ENCODE measurements at regions not wholly inside any gene's neighbourhood (a gene's known extent, or its start where the extent isn't known, plus 50 kb on each side); places are given as distances from the start of the nearest gene placed in this dataset.

DNA sequence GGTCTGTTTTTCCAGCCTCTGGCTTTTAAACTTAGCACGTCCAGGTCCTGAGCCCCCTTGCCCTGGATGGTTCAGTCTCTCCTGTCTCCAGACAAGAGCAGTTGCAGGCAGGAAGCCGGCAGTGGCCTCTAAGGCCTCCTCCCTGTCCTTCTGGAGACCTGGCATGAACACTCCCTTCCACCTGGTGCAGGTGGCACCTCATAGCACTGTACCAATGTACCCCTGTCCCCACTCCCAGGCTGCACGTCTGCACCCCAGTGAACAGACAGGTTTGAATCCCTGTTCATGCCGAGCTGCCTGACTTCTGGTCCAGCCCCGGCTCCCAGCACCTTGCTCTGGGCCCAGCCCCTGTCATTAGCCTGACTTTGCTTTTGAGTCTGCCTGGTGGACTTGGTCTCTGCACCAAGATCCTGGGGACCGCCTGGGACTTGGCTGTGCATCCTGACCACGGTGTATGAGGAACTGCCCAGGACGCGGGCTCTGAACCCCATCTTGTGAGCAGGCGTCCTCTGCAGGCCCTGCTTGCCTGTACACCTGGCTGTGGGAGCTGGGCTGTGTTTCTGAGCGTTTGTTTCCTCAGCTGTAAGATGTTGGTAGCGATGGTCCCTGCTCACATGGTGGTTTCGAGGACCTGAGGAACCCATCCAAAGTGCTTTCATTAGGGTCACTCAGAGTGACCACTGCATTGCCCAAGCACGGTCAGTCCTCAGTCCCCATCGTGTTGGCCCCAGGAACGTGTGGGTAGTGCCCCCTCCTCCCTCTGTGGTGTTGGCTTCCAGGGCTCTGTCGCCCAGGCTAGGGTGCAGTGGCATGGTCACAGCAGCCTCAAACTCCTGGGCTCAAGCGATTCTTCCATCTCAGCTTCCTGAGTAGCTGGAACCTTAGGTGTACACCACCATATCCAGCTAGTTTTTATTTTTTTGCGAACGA, 75.0 kb upstream of the SHANK2 start:
- Histone ChIP-seq H2BK15ac (ENCODE audit: low read depth, low read length) (no peak overlapping the region), H4K91ac (ENCODE audit: insufficient read length, low read depth, low read length) (no peak overlapping the region), H3K56ac (ENCODE audit: insufficient read length, low read depth, low read length) (no peak overlapping the region), H3K79me2 (ENCODE audit: insufficient read depth, low read length) (no peaks in the 10 kb centered on the region), H3K23me2 (ENCODE audit: insufficient read length, low read depth, low read length, poor library complexity, severe bottlenecking) (no peaks in the 10 kb centered on the region), H3K9ac (ENCODE audit: extremely low read depth, insufficient read length, low read length) (no peak overlapping the region), H2AK5ac (ENCODE audit: insufficient read length, low read length) (no peak overlapping the region), H2BK120ac (ENCODE audit: low read depth, low read length, poor library complexity, severe bottlenecking) (no peak overlapping the region), H3K23ac (ENCODE audit: insufficient read length, low read depth, low read length) (no peak overlapping the region), H2BK5ac (ENCODE audit: insufficient read length, low read length) (no peak overlapping the region), H3K18ac (ENCODE audit: insufficient read length, low read depth, low read length) (no peak overlapping the region), H3K27ac (ENCODE audit: insufficient read length, low read depth, low read length) (no peak overlapping the region), H3K4me2 (ENCODE audit: insufficient read depth, insufficient read length, low read length) (no peak overlapping the region), H4K20me1 (ENCODE audit: control insufficient read depth, insufficient read depth, insufficient read length) (no peaks in the 10 kb centered on the region), H3T11ph (ENCODE audit: low read length) (no peak overlapping the region), H2BK12ac (ENCODE audit: insufficient read length, low read depth, low read length) (no peak overlapping the region), H4K5ac (ENCODE audit: insufficient read length, low read depth, low read length) (no peak overlapping the region), H3K27me3 (ENCODE audit: insufficient read depth, low read length) (no peaks in the 10 kb centered on the region), H2AFZ (ENCODE audit: low read length) (no peak overlapping the region), H3K4ac (ENCODE audit: low read depth, low read length) (no peak overlapping the region), H4K8ac (replicated peaks; ENCODE audit: insufficient read length, low read depth, low read length) (no peak overlapping the region), H3K14ac (ENCODE audit: insufficient read depth, low read length) (no peak overlapping the region; the same call in 1 of the 2 replicates), H3K4me1 (ENCODE audit: insufficient read depth, low read length) (no peaks in the 10 kb centered on the region), H3K9me3 (ENCODE audit: control insufficient read depth, low read depth, low read length) (peaks cover 8% of the 10 kb centered on the region), H2BK20ac (ENCODE audit: low read depth, low read length, poor library complexity, severe bottlenecking) (no peak overlapping the region), H3K79me1 (ENCODE audit: insufficient read depth, low read depth, low read length, poor library complexity, severe bottlenecking) (no peaks in the 10 kb centered on the region)
- DNase-seq, result no peak
- H3K27me3 Mint-ChIP-seq (ENCODE audit: low read depth), result peaks cover 6% of the 10 kb centered on the region
- H3K9me3 Mint-ChIP-seq, result peaks cover 23 to 30% of the 10 kb centered on the region in 2 experiments
- no peaks in the 10 kb centered on the region for H3K4me1 Mint-ChIP-seq
- TF ChIP-seq, protein P1, sequence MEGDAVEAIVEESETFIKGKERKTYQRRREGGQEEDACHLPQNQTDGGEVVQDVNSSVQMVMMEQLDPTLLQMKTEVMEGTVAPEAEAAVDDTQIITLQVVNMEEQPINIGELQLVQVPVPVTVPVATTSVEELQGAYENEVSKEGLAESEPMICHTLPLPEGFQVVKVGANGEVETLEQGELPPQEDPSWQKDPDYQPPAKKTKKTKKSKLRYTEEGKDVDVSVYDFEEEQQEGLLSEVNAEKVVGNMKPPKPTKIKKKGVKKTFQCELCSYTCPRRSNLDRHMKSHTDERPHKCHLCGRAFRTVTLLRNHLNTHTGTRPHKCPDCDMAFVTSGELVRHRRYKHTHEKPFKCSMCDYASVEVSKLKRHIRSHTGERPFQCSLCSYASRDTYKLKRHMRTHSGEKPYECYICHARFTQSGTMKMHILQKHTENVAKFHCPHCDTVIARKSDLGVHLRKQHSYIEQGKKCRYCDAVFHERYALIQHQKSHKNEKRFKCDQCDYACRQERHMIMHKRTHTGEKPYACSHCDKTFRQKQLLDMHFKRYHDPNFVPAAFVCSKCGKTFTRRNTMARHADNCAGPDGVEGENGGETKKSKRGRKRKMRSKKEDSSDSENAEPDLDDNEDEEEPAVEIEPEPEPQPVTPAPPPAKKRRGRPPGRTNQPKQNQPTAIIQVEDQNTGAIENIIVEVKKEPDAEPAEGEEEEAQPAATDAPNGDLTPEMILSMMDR (conservative IDR thresholded peaks at IDR 0.05), result no peak
- H3K4me3 Mint-ChIP-seq, result no peak overlapping the region
- no CpG with 5 or more reads among the region's 20 CpGs for WGBS (ENCODE audit: extremely low coverage, insufficient read length, low lambda C conversion rate)
- H3K36me3 Mint-ChIP-seq (ENCODE audit: insufficient read depth in 1 of 3, low read depth in 3 of 3), result peaks cover 0 to 5% (median 2%) of the 10 kb centered on the region in 3 experiments; a peak in 3 of 7 replicates
- H3K27ac Mint-ChIP-seq, result no peak overlapping the region

All from H9 (cell line).